GM10248 (cell line): ENCODE measurements at regions not wholly inside any gene's neighbourhood (a gene's known extent, or its start where the extent isn't known, plus 50 kb on each side); places are given as distances from the start of the nearest gene placed in this dataset.

ENCODE experiments used
- CTCF ChIA-PET: fragments of 300-600 bp; sonication (Branson Sonifier 250); formaldehyde crosslinking; extraction: SDS; loops from one replicate; lab custom pipeline; 2021; ENCODE audit warnings: antibody characterized with exemption; lab: Yijun Ruan, JAX
- POLR2A ChIA-PET: fragments of 350-650 bp; sonication (Branson Sonifier 250); formaldehyde crosslinking; extraction: SDS; loops from one replicate; lab custom pipeline; 2020; ENCODE audit warnings: antibody characterized with exemption; lab: Yijun Ruan, JAX
- DNase-seq: peaks from one replicate; pipeline ENCODE4 v3.0.0; 2012; ENCODE audit errors: extremely low spot score
- CTCF ChIP-seq: IDR thresholded peaks from 2 replicates; pipeline ENCODE4 v1.5.1; 2012; ENCODE audit warnings: mild to moderate bottlenecking, low read depth; ENCODE audit errors: extremely low read depth, missing control alignments, control extremely low read depth

- no peak for DNase-seq
- CTCF ChIA-PET, result no interaction called here
- no peak for TF ChIP-seq CTCF
- POLR2A ChIA-PET, result no interaction called here
Measured at GRCh38 chr12:92335831-92336230, 190.2 kb upstream of the BTG1 start.

- ChIA-PET CTCF (interaction anchor here (1.2 to 1.5 kb wide), 6 partner anchors 10 to 523 kb away, joined by 3 to 4 read pairs (median 3); no protein-coding TSS in a partner anchor), POLR2A (interaction anchor here (1.1 kb wide), 1 partner anchor 189 kb away, joined by 3 read pairs; the partner anchor contains the start of gene BTG1)
- no peak for TF ChIP-seq CTCF
Measured at GRCh38 chr12:92334552-92334951, 188.9 kb upstream of the BTG1 start.

GRCh38 chr12:92332552-92332951, 186.9 kb upstream of the BTG1 start:
- no peak for TF ChIP-seq CTCF
- ChIA-PET POLR2A (interaction anchor here (1.1 kb wide), 1 partner anchor 187 kb away, joined by 3 read pairs; the partner anchor contains the start of gene BTG1), CTCF (no interaction called here)
- DNase-seq, result no peak

More at GRCh38 chr12:92334552-92334951, 188.9 kb upstream of the BTG1 start:
- no peak for DNase-seq

GRCh38 chr12:92331383-92331782, 185.7 kb upstream of the BTG1 start:
- CTCF ChIA-PET, result no interaction called here
- no peak for DNase-seq
- POLR2A ChIA-PET, result no interaction called here
- TF ChIP-seq CTCF, result no peak

GRCh38 chr12:92330654-92331053, 185.0 kb upstream of the BTG1 start:
- CTCF ChIA-PET, result no interaction called here
- POLR2A ChIA-PET, result no interaction called here
- DNase-seq, result no peak
- TF ChIP-seq CTCF, result no peak

GRCh38 chr12:92326877-92327276, 181.2 kb upstream of the BTG1 start:
- no peak for TF ChIP-seq CTCF
- ChIA-PET CTCF (interaction anchor here (1.0 to 1.4 kb wide), 3 partner anchors 10 to 22 kb away, joined by 3 read pairs; no protein-coding TSS in a partner anchor), POLR2A (no interaction called here)

More at GRCh38 chr12:92326877-92327276, 181.2 kb upstream of the BTG1 start:
- DNase-seq, result no peak
